ENCODE measurements at regions not wholly inside any gene's neighbourhood (a gene's known extent, or its start where the extent isn't known, plus 50 kb on each side); places are given as distances from the start of the nearest gene placed in this dataset.
"Not testable (repeated sequence)": the region's sequence is repeated elsewhere in the genome, so short reads cannot be mapped to it uniquely, and the experiment has no call there.

- DNase-seq, result no peak
Observed at GRCh38 chr7:50914460-50914859, 131.8 kb upstream of the GRB10 start.

- DNase-seq, result no peak
Observed at GRCh38 chr7:50908628-50909290, 126.1 kb upstream of the GRB10 start.

GRCh38 chr7:50898604-50899477 is 116.1 kb upstream of the GRB10 start:
- DNase-seq, result not testable (repeated sequence)

GRCh38 chr7:50887061-50887460 is 104.4 kb upstream of the GRB10 start:
- DNase-seq, result not testable (repeated sequence)

- DNase-seq, result no peak
Observed at GRCh38 chr7:50872437-50872836, 89.7 kb upstream of the GRB10 start.

- no peak for DNase-seq
Observed at GRCh38 chr7:50869108-50869725, 86.5 kb upstream of the GRB10 start.

- DNase-seq, result no peak
Observed at GRCh38 chr7:50868426-50869100, 85.9 kb upstream of the GRB10 start.

GRCh38 chr7:50867034-50867356 is 84.3 kb upstream of the GRB10 start:
- DNase-seq, result no peak

- DNase-seq, result no peak
Observed at GRCh38 chr7:50866343-50867033, 83.8 kb upstream of the GRB10 start.

- DNase-seq, result no peak
Observed at GRCh38 chr7:50865450-50865849, 82.8 kb upstream of the GRB10 start.

- no peak for DNase-seq
Observed at GRCh38 chr7:50864694-50865093, 82.0 kb upstream of the GRB10 start.

- DNase-seq, result no peak
Observed at GRCh38 chr7:50863053-50863452, 80.4 kb upstream of the GRB10 start.

GRCh38 chr7:50862302-50862701 is 79.6 kb upstream of the GRB10 start:
- no peak for DNase-seq

- DNase-seq, result no peak
Observed at GRCh38 chr7:50860598-50860997, 77.9 kb upstream of the GRB10 start.

GRCh38 chr7:50860174-50860573 is 77.5 kb upstream of the GRB10 start:
- DNase-seq, result no peak

GRCh38 chr7:50858528-50859245 is 76.0 kb upstream of the GRB10 start:
- no peak for DNase-seq

- no peak for DNase-seq
Observed at GRCh38 chr7:50857804-50858489, 75.3 kb upstream of the GRB10 start.

- no peak for DNase-seq
Observed at GRCh38 chr7:50856806-50857205, 74.1 kb upstream of the GRB10 start.

GRCh38 chr7:50856231-50856630 is 73.5 kb upstream of the GRB10 start:
- DNase-seq, result no peak

GRCh38 chr7:50855526-50855925 is 72.8 kb upstream of the GRB10 start:
- DNase-seq, result no peak

- DNase-seq, result no peak
Observed at GRCh38 chr7:50854831-50855230, 72.1 kb upstream of the GRB10 start.

- DNase-seq, result no peak
Observed at GRCh38 chr7:50854247-50854646, 71.6 kb upstream of the GRB10 start.

Measured in stimulated activated CD4-positive, alpha-beta T cell treated with anti-CD3 and anti-CD28 coated beads, Interleukin-2, amount 100 ng/mL, for 48 hours (primary cell).